Loucy (cell line): ENCODE measurements at regions not wholly inside any gene's neighbourhood (a gene's known extent, or its start where the extent isn't known, plus 50 kb on each side); places are given as distances from the start of the nearest gene placed in this dataset.

ENCODE experiments used
- H2AFZ ChIP-seq: fragments of 200-600 bp; sonication (generic); 2 replicates; pipeline ENCODE4 v1.6.0; 2016; ENCODE audit warnings: antibody characterized with exemption, mild to moderate bottlenecking, low read length, moderate library complexity
- H3F3A ChIP-seq: fragments of 200-600 bp; 2 replicates; pipeline ENCODE4 v1.6.0; 2016; ENCODE audit warnings: antibody characterized with exemption, low read depth, mild to moderate bottlenecking
- H3K27me3 ChIP-seq: fragments of 200-600 bp; sonication (generic); 2 replicates; pipeline ENCODE4 v1.6.1; 2014; ENCODE audit warnings: low read length, mild to moderate bottlenecking; ENCODE audit not compliant: insufficient read depth, poor library complexity, severe bottlenecking
- H3K36me3 ChIP-seq: fragments of 200-600 bp; sonication (generic); 2 replicates; pipeline ENCODE4 v1.6.1; 2016; ENCODE audit warnings: low read length; ENCODE audit not compliant: insufficient read depth
- H3K4me1 ChIP-seq: fragments of 200-600 bp; sonication (generic); 2 replicates; pipeline ENCODE4 v1.5.1; 2014; ENCODE audit warnings: low read length, mild to moderate bottlenecking; ENCODE audit not compliant: insufficient read depth, poor library complexity, severe bottlenecking
- H3K4me2 ChIP-seq: fragments of 200-600 bp; sonication (generic); 2 replicates; pipeline ENCODE4 v1.6.0; 2014; ENCODE audit warnings: antibody characterized with exemption, low read length, low read depth, mild to moderate bottlenecking; ENCODE audit not compliant: poor library complexity, severe bottlenecking
- H3K4me3 ChIP-seq: fragments of 200-600 bp; sonication (generic); 2 replicates; pipeline ENCODE4 v1.5.1; 2014; ENCODE audit warnings: low read length, mild to moderate bottlenecking, mixed read lengths; ENCODE audit not compliant: poor library complexity, severe bottlenecking
- H3K79me2 ChIP-seq: fragments of 200-600 bp; sonication (generic); 2 replicates; pipeline ENCODE4 v1.6.1; 2014; ENCODE audit warnings: low read length; ENCODE audit not compliant: insufficient read depth
- H3K9ac ChIP-seq: fragments of 200-600 bp; sonication (generic); 2 replicates; pipeline ENCODE4 v1.6.0; 2014; ENCODE audit warnings: mild to moderate bottlenecking, low read depth, low read length, moderate library complexity; ENCODE audit not compliant: poor library complexity, severe bottlenecking
- H3K9me2 ChIP-seq: fragments of 200-600 bp; sonication (generic); replicated peaks from 2 replicates; pipeline ENCODE4 v1.6.1; 2016; ENCODE audit warnings: low read depth, low read length, mixed read lengths
- H3K9me3 ChIP-seq: fragments of 200-600 bp; sonication (generic); 2 replicates; pipeline ENCODE4 v1.6.1; 2014; ENCODE audit warnings: mild to moderate bottlenecking, antibody characterized with exemption, low read length, low read depth; ENCODE audit not compliant: insufficient read depth
- H4K20me1 ChIP-seq: fragments of 200-600 bp; sonication (generic); 2 replicates; pipeline ENCODE4 v1.6.0; 2014; ENCODE audit warnings: antibody characterized with exemption, low read length, mild to moderate bottlenecking; ENCODE audit not compliant: insufficient read depth, poor library complexity, severe bottlenecking
- EZH2phosphoT487 ChIP-seq: fragments of 200-600 bp; IDR thresholded peaks from 2 replicates; pipeline ENCODE4 v1.6.1; 2018; ENCODE audit warnings: antibody characterized with exemption, mild to moderate bottlenecking, moderate library complexity, borderline replicate concordance
- TF ChIP-seq, protein P1 (sequence below): fragments of 200-600 bp; sonication (generic); conservative IDR thresholded peaks from 2 replicates; pipeline ENCODE4 v1.5.1; 2014; ENCODE audit warnings: mild to moderate bottlenecking, antibody characterized with exemption, low read length

- Histone ChIP-seq H3K36me3 (no peaks in the 10 kb centered on the region), H3K4me2 (no peak overlapping the region), H3K4me1 (no peaks in the 10 kb centered on the region), H3K9me3 (no peaks in the 10 kb centered on the region), H4K20me1 (no peaks in the 10 kb centered on the region), H3K4me3 (no peak overlapping the region), H3K79me2 (no peaks in the 10 kb centered on the region), H3K27me3 (peaks cover 6% of the 10 kb centered on the region), H3F3A (no peaks in the 10 kb centered on the region), H3K9me2 (no peaks in the 10 kb centered on the region), H3K9ac (no peak overlapping the region), H2AFZ (no peak overlapping the region)
- no peak for TF ChIP-seq EZH2phosphoT487
- TF ChIP-seq, protein P1, sequence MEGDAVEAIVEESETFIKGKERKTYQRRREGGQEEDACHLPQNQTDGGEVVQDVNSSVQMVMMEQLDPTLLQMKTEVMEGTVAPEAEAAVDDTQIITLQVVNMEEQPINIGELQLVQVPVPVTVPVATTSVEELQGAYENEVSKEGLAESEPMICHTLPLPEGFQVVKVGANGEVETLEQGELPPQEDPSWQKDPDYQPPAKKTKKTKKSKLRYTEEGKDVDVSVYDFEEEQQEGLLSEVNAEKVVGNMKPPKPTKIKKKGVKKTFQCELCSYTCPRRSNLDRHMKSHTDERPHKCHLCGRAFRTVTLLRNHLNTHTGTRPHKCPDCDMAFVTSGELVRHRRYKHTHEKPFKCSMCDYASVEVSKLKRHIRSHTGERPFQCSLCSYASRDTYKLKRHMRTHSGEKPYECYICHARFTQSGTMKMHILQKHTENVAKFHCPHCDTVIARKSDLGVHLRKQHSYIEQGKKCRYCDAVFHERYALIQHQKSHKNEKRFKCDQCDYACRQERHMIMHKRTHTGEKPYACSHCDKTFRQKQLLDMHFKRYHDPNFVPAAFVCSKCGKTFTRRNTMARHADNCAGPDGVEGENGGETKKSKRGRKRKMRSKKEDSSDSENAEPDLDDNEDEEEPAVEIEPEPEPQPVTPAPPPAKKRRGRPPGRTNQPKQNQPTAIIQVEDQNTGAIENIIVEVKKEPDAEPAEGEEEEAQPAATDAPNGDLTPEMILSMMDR, result no peak
Observed at GRCh38 chr11:57121996-57122395, 59.8 kb upstream of the LRRC55 start.

- no peaks in the 10 kb centered on the region for H3F3A ChIP-seq
- H3K4me2 ChIP-seq, result no peak overlapping the region
- H3K27me3 ChIP-seq, result peaks cover 10% of the 10 kb centered on the region
- H3K79me2 ChIP-seq, result no peaks in the 10 kb centered on the region
- H3K4me1 ChIP-seq, result no peaks in the 10 kb centered on the region
- no peaks in the 10 kb centered on the region for H3K9me2 ChIP-seq
- TF ChIP-seq EZH2phosphoT487, result no peak
- H3K4me3 ChIP-seq, result no peak overlapping the region
- no peak overlapping the region for H2AFZ ChIP-seq
- no peaks in the 10 kb centered on the region for H3K9me3 ChIP-seq
- H4K20me1 ChIP-seq, result no peaks in the 10 kb centered on the region
- no peaks in the 10 kb centered on the region for H3K36me3 ChIP-seq
- no peak overlapping the region for H3K9ac ChIP-seq
Observed at GRCh38 chr11:57123590-57123989, 58.2 kb upstream of the LRRC55 start.

DNA sequence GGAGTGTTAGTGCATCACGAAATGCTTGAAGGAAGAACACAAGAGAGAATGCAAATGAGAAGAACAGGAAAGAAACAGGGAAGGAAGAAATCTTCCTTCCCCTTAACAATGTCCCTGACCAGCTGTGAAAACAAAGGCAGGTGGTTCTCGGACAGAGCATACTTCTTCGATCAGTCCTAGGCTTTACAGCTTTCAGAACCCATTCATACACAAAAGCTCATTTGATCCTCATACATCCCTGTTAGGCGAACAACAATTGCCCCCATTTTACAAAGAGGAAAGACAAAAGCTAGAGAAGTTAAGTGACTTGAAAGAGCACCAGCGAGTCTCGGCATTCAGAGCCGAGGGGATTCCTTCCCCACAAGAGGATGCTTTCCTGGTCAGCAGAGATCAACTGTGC is 57.2 kb upstream of the LRRC55 start:
- Histone ChIP-seq H3F3A (no peaks in the 10 kb centered on the region), H3K9me3 (no peaks in the 10 kb centered on the region), H2AFZ (no peak overlapping the region), H3K9ac (no peak overlapping the region), H3K4me2 (no peak overlapping the region), H3K36me3 (no peaks in the 10 kb centered on the region), H3K27me3 (peaks cover 10% of the 10 kb centered on the region), H3K4me3 (no peak overlapping the region), H4K20me1 (no peaks in the 10 kb centered on the region), H3K79me2 (no peaks in the 10 kb centered on the region), H3K9me2 (no peaks in the 10 kb centered on the region), H3K4me1 (no peaks in the 10 kb centered on the region)
- no peak for TF ChIP-seq EZH2phosphoT487
- TF ChIP-seq, protein P1, result no peak

DNA sequence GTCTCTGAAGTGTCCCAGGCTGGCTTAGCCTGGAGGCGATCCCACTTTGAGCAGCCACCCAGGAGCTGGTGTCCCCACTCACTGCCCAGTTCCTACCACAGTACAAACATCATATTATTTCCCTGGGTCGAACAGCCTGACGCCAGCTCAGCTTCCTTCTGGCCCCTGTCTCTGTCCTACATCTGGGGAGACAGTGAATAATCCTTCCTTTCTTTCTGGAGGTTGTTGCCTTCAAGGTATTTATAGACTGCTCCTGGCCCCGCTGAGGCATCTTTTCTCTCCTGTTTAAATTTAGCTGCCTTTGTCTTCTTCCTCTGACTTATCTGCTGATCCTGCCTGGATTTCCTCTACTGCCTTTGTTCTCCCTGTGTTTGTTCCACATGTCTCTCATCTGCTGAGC is 56.8 kb upstream of the LRRC55 start:
- Histone ChIP-seq H3K27me3 (peaks cover 10% of the 10 kb centered on the region), H3K4me3 (no peak overlapping the region), H3K4me1 (no peaks in the 10 kb centered on the region), H3K36me3 (no peaks in the 10 kb centered on the region), H3K9me2 (no peaks in the 10 kb centered on the region), H3K79me2 (no peaks in the 10 kb centered on the region), H4K20me1 (no peaks in the 10 kb centered on the region), H2AFZ (no peak overlapping the region), H3F3A (no peaks in the 10 kb centered on the region), H3K9ac (no peak overlapping the region), H3K9me3 (no peaks in the 10 kb centered on the region), H3K4me2 (no peak overlapping the region)
- TF ChIP-seq, protein P1, result no peak
- no peak for TF ChIP-seq EZH2phosphoT487
